HG03521 (cell line): ENCODE measurements at regions not wholly inside any gene's neighbourhood (a gene's known extent, or its start where the extent isn't known, plus 50 kb on each side); places are given as distances from the start of the nearest gene placed in this dataset.

Experiments used
- ATAC-seq: cut with Tn5 transposase; IDR thresholded peaks from one replicate; pipeline ENCODE4 v1.9.1; 2021; ENCODE audit warnings: mild to moderate bottlenecking, moderate library complexity; ENCODE audit not compliant: unreplicated experiment

GRCh38 chr3:177995381-177996085, 540.7 kb upstream of the KCNMB2 start:
- no peak for ATAC-seq

GRCh38 chr3:178001670-178002101, 534.5 kb upstream of the KCNMB2 start:
- ATAC-seq = peak; percentile 96

GRCh38 chr3:178002113-178002512, 534.1 kb upstream of the KCNMB2 start:
- no peak for ATAC-seq

GRCh38 chr3:178003756-178004155, 532.5 kb upstream of the KCNMB2 start:
- no peak for ATAC-seq

GRCh38 chr3:178005961-178006360, 530.3 kb upstream of the KCNMB2 start:
- ATAC-seq = no peak

GRCh38 chr3:178010306-178010705, 525.9 kb upstream of the KCNMB2 start:
- no peak for ATAC-seq

- no peak for ATAC-seq
Observed at GRCh38 chr3:178019645-178020044, 516.6 kb upstream of the KCNMB2 start.

GRCh38 chr3:178022599-178022998, 513.6 kb upstream of the KCNMB2 start:
- no peak for ATAC-seq

- ATAC-seq = no peak
Observed at GRCh38 chr3:178028933-178029332, 507.3 kb upstream of the KCNMB2 start.

- ATAC-seq = no peak
Observed at GRCh38 chr3:178036451-178037144, 499.6 kb upstream of the KCNMB2 start.

- no peak for ATAC-seq
Observed at GRCh38 chr3:178041931-178042330, 494.3 kb upstream of the KCNMB2 start.

- no peak for ATAC-seq
Observed at GRCh38 chr3:178042376-178042775, 493.9 kb upstream of the KCNMB2 start.

- no peak for ATAC-seq
Observed at GRCh38 chr3:178043084-178043483, 493.2 kb upstream of the KCNMB2 start.

GRCh38 chr3:178044320-178044719, 491.9 kb upstream of the KCNMB2 start:
- ATAC-seq = no peak

- ATAC-seq = no peak
Observed at GRCh38 chr3:178047496-178047895, 488.7 kb upstream of the KCNMB2 start.

- ATAC-seq = no peak
Observed at GRCh38 chr3:178048768-178049167, 487.5 kb upstream of the KCNMB2 start.

GRCh38 chr3:178054471-178054870, 481.8 kb upstream of the KCNMB2 start:
- ATAC-seq = no peak

GRCh38 chr3:178055939-178056338, 480.3 kb upstream of the KCNMB2 start:
- no peak for ATAC-seq

- ATAC-seq = no peak
Observed at GRCh38 chr3:178056868-178057267, 479.4 kb upstream of the KCNMB2 start.

GRCh38 chr3:178058629-178059028, 477.6 kb upstream of the KCNMB2 start:
- no peak for ATAC-seq

- no peak for ATAC-seq
Observed at GRCh38 chr3:178059119-178059518, 477.1 kb upstream of the KCNMB2 start.

GRCh38 chr3:178059836-178060235, 476.4 kb upstream of the KCNMB2 start:
- ATAC-seq = no peak
